ENCODE measurements at regions not wholly inside any gene's neighbourhood (a gene's known extent, or its start where the extent isn't known, plus 50 kb on each side); places are given as distances from the start of the nearest gene placed in this dataset.

DNA sequence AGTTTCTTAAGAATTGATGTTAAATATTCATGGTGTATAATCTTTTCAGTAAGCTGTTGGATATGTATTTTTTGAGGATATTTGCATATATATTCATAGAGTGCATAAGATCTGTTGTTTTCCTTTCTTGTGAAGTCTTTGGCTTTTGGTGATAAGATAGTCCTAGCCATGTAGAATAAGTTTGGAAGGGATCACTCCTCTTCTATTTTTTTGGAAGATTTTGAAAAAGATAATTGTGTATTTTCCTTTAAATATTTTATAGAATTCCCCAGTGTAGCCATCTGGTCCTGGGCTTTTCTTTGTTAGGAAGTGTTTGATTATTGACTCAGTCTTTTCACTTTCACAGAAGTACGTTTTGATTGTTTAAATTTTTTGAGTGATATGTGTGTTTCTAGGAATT lies 318.8 kb upstream of the CDH10 start:
- H3K4me3 ChIP-seq (ENCODE audit: low read length): no peak overlapping the region
- TF ChIP-seq, protein P1, sequence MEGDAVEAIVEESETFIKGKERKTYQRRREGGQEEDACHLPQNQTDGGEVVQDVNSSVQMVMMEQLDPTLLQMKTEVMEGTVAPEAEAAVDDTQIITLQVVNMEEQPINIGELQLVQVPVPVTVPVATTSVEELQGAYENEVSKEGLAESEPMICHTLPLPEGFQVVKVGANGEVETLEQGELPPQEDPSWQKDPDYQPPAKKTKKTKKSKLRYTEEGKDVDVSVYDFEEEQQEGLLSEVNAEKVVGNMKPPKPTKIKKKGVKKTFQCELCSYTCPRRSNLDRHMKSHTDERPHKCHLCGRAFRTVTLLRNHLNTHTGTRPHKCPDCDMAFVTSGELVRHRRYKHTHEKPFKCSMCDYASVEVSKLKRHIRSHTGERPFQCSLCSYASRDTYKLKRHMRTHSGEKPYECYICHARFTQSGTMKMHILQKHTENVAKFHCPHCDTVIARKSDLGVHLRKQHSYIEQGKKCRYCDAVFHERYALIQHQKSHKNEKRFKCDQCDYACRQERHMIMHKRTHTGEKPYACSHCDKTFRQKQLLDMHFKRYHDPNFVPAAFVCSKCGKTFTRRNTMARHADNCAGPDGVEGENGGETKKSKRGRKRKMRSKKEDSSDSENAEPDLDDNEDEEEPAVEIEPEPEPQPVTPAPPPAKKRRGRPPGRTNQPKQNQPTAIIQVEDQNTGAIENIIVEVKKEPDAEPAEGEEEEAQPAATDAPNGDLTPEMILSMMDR (conservative IDR thresholded peaks at IDR 0.05; ENCODE audit: low read length): no peak
- DNase-seq (ENCODE audit: low read depth): no peak

DNA sequence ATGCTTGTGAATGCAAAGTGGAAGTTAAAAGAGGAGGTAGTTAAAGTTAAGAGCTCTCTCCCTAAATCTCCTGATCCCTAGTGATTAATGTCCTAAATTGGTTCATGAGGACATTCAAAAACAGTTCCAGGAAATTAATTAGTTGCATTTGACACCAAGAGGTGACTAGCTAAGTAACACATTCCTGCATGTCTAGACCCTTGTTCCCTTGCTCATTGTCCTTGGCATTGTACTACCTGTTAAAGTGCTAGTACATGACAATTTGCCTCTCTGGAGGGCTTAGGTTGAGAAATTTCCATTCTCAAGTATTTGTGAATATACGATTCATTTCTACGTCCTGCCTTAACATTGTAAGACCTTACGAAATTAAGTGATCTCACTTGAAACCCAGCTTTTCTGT lies 278.6 kb upstream of the CDH10 start:
- H3K4me3 ChIP-seq (ENCODE audit: low read length): no peak overlapping the region
- no peak for DNase-seq (ENCODE audit: low read depth)
- TF ChIP-seq, protein P1 (conservative IDR thresholded peaks at IDR 0.05; ENCODE audit: low read length): no peak

DNA sequence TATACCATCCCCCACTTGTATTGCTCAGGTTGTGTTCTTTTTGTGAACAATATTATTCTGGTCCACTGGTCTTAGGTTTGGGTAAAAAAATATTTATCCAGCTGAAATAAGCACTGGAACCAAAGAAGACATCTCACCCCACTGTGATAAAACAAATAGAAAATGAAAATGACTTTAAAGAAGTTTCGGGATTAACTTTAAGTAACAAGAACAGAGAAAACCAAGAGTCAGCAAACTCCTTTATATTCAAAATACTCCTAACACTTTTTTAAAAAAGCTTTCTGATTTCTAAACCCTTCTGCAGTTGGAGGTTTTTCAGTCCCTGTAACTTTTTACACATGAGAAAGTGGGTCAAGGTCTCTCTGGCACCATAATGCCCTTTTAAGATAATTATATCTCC lies 273.9 kb upstream of the CDH10 start:
- H3K4me3 ChIP-seq (ENCODE audit: low read length): no peak overlapping the region
- no peak for DNase-seq (ENCODE audit: low read depth)
- TF ChIP-seq, protein P1 (conservative IDR thresholded peaks at IDR 0.05; ENCODE audit: low read length): no peak

DNA sequence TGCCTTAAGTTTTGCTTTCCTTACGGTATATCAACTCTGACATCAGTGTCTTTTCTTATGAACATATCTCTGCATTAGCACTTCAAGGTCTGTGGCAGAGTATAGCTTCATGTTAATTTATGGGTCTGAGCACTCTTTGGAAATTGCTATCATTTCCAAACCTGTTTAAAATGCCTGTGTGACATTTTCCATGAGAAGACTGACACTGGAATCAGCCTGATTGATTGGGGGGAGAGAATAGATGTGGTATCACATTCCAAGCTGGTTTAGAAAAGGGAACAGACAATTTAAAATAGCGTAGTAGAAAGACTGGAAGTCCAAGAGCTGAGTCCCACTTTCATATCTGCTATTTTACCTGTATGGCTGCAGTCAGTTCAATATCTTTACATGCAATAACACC lies 272.1 kb upstream of the CDH10 start:
- no peak for DNase-seq (ENCODE audit: low read depth)
- H3K4me3 ChIP-seq (ENCODE audit: low read length): no peak overlapping the region
- TF ChIP-seq, protein P1 (conservative IDR thresholded peaks at IDR 0.05; ENCODE audit: low read length): no peak

DNA sequence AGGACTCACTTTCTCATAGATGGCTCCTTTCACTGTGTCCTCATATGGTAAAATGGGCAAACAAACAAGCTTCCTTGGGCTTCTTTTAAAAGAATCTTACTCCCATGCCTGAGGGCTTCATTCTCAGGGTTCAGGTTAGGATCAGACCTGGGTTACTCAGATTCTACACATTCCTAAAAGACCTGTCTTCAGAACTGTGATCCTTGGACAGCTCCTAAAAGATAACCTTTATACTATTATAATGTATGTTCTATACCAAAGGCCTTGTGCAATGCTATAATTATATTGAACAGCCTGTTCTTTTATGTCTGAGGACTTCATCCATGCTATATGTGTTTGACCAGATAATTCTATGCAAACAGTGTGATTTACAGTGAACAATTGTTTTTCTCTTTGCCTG lies 264.4 kb upstream of the CDH10 start:
- no peak for DNase-seq (ENCODE audit: low read depth)
- H3K4me3 ChIP-seq (ENCODE audit: low read length): no peak overlapping the region

DNA sequence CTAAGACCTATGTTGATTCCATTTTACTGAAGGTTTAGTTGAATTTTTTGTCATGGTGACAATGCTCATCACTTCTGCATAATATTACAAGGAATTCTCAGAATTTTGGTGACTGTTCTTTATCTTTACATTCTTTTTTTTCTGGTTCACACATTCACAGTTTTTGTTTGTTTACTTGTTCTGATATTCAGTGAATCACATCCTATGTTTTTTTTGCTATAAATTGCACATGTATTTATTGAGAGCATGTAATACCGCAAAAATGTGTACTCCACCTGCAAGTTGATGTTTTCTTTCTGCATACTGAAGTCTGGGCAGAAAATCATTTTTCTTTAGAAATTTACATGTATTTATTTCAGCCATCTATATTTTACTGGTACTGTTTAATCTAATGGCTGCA lies 261.9 kb upstream of the CDH10 start:
- no peak for DNase-seq (ENCODE audit: low read depth)
- TF ChIP-seq, protein P1 (conservative IDR thresholded peaks at IDR 0.05; ENCODE audit: low read length): no peak
- H3K4me3 ChIP-seq (ENCODE audit: low read length): no peak overlapping the region

More for the DNA sequence above, 264.4 kb upstream of the CDH10 start:
- TF ChIP-seq, protein P1 (conservative IDR thresholded peaks at IDR 0.05; ENCODE audit: low read length): no peak

DNA sequence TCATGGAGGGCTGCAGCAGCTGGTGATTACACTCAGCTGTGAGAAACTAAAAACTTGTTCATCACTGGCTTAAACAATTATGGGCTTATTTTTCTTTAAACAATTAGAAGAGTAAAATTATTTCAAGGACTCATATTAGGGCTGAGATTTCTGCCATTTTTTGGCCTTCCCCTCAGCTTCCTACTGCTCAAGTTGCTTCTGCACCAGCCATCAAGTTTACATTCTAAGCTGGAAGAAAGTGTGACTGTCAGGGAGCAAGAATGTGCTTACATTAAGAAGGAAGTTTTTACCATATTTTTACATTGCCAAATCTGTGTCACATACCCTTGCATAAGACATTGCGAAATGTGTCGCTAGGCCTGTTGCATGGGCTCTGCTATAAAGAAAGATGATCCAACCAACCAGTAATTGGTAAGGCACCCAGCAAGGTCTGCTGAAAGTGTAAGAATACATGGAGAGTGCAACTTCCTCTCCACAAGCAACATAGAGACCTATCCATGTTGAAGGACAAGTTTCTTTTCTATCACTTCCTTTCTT lies 260.3 kb upstream of the CDH10 start:
- peak; percentile 80 for DNase-seq (ENCODE audit: low read depth)
- TF ChIP-seq, protein P1 (conservative IDR thresholded peaks at IDR 0.05; ENCODE audit: low read length): no peak
- no peak overlapping the region for H3K4me3 ChIP-seq (ENCODE audit: low read length)

Measured in AG10803 (cell line).